ENCODE measurements at regions not wholly inside any gene's neighbourhood (a gene's known extent, or its start where the extent isn't known, plus 50 kb on each side); places are given as distances from the start of the nearest gene placed in this dataset.
A peak's percentile ranks its signal among the peaks of the same experiment; 100 is the strongest.
"Not testable (repeated sequence)": the region's sequence is repeated elsewhere in the genome, so short reads cannot be mapped to it uniquely, and the experiment has no call there.

DNA sequence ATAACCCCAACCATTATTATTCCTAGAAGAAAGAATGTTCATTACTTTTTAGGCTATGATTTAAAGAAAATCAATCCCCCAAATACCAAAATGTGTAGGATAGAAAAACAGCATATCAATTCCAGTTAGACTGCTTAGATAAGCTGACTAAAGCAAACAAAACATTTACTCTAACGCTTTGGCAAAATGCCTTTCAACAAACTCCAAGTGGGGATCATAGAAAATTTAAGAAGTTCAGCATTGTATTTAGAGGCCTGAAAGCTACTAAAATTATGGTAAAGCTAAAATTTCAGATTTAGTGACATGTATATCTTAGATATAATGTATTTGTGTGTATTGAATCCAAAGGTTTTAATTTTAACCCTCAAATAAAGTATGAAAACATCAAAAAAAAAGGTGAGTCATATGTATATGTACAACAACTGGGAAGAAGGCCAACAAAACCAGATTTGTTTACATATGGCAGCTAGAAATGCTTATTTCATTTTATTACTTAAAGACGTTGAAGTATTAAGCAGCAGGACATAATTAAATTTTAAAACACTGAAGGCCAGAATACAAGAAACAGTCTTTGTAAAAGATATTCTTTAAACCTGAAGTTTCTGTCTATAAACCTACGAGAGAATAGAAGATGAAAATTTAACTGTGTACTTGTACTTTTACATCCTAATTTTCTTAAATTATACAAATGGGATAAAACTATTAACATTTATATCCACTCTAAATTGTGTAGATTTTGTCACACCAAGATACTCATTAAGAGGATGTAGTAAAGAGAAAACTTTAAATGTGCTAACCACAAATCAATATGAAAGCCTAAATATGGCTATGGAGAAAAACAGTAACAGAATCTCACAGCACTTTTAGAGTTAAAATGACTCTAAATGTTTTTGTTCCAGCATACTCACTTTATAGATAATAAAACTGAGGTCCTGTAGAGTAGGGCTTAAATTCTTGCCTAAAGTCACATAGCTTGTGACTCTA is 71.4 kb downstream of the SLC41A2 start:
- CTCF ChIA-PET = interaction anchor here (1.1 to 3.0 kb wide), 2 partner anchors 505 to 686 kb away, joined by 3 to 13 read pairs; no protein-coding TSS in a partner anchor

DNA sequence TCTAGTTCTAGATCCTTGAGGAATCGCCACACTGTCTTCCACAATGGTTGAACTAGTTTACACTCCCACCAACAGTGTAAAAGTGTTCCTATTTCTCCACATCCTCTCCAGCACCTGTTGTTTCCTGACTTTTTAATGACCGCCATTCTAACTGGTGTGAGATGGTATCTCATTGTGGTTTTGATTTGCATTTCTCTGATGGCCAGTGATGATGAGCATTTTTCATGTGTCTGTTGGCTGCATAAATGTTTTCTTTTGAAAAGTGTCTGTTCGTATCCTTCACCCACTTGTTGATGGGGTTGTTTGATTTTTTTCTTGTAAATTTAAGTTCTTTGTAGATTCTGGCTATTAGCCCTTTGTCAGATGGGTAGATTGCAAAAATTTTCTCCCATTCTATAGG is 79.2 kb downstream of the SLC41A2 start:
- H3K9me3 Mint-ChIP-seq (ENCODE audit: unreplicated experiment) = peaks cover 16% of the 10 kb centered on the region
- H3K36me3 Mint-ChIP-seq (ENCODE audit: insufficient read depth, unreplicated experiment); BruUV-seq (replicated peaks); DNase-seq (ENCODE audit: unreplicated experiment); H3K4me3 Mint-ChIP-seq (ENCODE audit: unreplicated experiment); H3K27ac Mint-ChIP-seq (ENCODE audit: low read depth, unreplicated experiment); H3K4me1 Mint-ChIP-seq (ENCODE audit: insufficient read depth, unreplicated experiment); H3K27me3 Mint-ChIP-seq (ENCODE audit: insufficient read depth, unreplicated experiment); intact Hi-C loops (cut with micrococcal nuclease): not testable (repeated sequence)
- ChIA-PET CTCF (interaction anchor here (2.3 kb wide), 1 partner anchor 497 kb away, joined by 9 read pairs; no protein-coding TSS in a partner anchor), POLR2A (interaction anchor here (0.7 kb wide), 1 partner anchor 42 kb away, joined by 4 read pairs; no protein-coding TSS in a partner anchor)

More for the DNA sequence above, 71.4 kb downstream of the SLC41A2 start:
- no peaks in the 10 kb centered on the region for H3K27me3 Mint-ChIP-seq (ENCODE audit: insufficient read depth, unreplicated experiment)
- peak overlapping the region; percentile 54 for H3K27ac Mint-ChIP-seq (ENCODE audit: low read depth, unreplicated experiment)
- no TSS peak for BruUV-seq (replicated peaks)
- peaks cover 4% of the 10 kb centered on the region for H3K36me3 Mint-ChIP-seq (ENCODE audit: insufficient read depth, unreplicated experiment)
- POLR2A ChIA-PET = interaction anchor here (0.7 to 1.8 kb wide), 3 partner anchors 57 to 1297 kb away, joined by 3 to 8 read pairs (median 6); no protein-coding TSS in a partner anchor
- H3K4me1 Mint-ChIP-seq (ENCODE audit: insufficient read depth, unreplicated experiment) = no peaks in the 10 kb centered on the region
- H3K4me3 Mint-ChIP-seq (ENCODE audit: unreplicated experiment) = no peak overlapping the region
- peaks cover 1% of the 10 kb centered on the region for H3K9me3 Mint-ChIP-seq (ENCODE audit: unreplicated experiment)
- TF ChIP-seq, protein P1, sequence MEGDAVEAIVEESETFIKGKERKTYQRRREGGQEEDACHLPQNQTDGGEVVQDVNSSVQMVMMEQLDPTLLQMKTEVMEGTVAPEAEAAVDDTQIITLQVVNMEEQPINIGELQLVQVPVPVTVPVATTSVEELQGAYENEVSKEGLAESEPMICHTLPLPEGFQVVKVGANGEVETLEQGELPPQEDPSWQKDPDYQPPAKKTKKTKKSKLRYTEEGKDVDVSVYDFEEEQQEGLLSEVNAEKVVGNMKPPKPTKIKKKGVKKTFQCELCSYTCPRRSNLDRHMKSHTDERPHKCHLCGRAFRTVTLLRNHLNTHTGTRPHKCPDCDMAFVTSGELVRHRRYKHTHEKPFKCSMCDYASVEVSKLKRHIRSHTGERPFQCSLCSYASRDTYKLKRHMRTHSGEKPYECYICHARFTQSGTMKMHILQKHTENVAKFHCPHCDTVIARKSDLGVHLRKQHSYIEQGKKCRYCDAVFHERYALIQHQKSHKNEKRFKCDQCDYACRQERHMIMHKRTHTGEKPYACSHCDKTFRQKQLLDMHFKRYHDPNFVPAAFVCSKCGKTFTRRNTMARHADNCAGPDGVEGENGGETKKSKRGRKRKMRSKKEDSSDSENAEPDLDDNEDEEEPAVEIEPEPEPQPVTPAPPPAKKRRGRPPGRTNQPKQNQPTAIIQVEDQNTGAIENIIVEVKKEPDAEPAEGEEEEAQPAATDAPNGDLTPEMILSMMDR (IDR thresholded peaks at IDR 0.05; ENCODE audit: unreplicated experiment) = no peak
- peak; percentile 81 for DNase-seq (ENCODE audit: unreplicated experiment)
- intact Hi-C loops (cut with micrococcal nuclease) = no loop called here

DNA sequence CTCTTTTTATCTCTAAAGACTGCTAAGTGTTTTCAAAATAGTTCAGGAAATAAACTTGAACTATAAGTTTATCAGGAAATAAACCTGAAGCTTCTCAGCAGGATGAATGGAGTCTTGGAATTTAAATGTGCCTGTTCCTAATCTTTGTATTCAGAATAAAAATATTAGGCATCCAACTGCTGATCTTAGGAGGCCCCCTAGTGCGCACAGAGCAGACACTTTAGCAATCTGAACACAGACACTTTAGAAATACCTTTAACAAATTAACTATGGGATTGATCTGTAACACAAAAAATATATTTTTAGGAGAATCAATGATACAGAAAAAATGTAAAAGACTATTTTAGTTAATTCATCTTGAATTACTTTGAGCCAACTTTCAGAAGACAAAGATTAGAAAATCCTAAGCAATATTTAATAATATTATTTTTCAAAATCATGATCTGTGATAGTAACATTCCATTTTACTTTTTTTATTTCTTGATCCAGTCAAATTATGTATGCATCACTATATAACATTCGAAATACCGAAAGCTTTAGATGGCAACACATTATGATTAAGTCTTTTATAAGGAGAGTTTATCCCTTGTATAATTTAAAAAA is 80.9 kb downstream of the SLC41A2 start:
- TF ChIP-seq, protein P1 (IDR thresholded peaks at IDR 0.05; ENCODE audit: unreplicated experiment) = peak; percentile 54
- Mint-ChIP-seq H3K4me1 (ENCODE audit: insufficient read depth, unreplicated experiment) (no peaks in the 10 kb centered on the region), H3K27me3 (ENCODE audit: insufficient read depth, unreplicated experiment) (no peaks in the 10 kb centered on the region), H3K4me3 (ENCODE audit: unreplicated experiment) (no peak overlapping the region), H3K36me3 (ENCODE audit: insufficient read depth, unreplicated experiment) (no peaks in the 10 kb centered on the region), H3K9me3 (ENCODE audit: unreplicated experiment) (peaks cover 16% of the 10 kb centered on the region), H3K27ac (ENCODE audit: low read depth, unreplicated experiment) (no peak overlapping the region)
- DNase-seq (ENCODE audit: unreplicated experiment) = peak; percentile 40
- ChIA-PET CTCF (interaction anchor here (0.6 to 2.1 kb wide), 17 partner anchors 12 to 739 kb away, joined by 3 to 34 read pairs (median 3); partner anchors contain the start of gene NFYB), POLR2A (interaction anchor here (0.7 to 1.1 kb wide), 3 partner anchors 418 to 593 kb away, joined by 3 to 6 read pairs (median 4); no protein-coding TSS in a partner anchor)
- no TSS peak for BruUV-seq (replicated peaks)
- intact Hi-C loops (cut with micrococcal nuclease) = loop anchor here (1.0 to 2.0 kb wide), 4 partner anchors 176 to 676 kb away; partner anchors contain the start of gene CHST11

DNA sequence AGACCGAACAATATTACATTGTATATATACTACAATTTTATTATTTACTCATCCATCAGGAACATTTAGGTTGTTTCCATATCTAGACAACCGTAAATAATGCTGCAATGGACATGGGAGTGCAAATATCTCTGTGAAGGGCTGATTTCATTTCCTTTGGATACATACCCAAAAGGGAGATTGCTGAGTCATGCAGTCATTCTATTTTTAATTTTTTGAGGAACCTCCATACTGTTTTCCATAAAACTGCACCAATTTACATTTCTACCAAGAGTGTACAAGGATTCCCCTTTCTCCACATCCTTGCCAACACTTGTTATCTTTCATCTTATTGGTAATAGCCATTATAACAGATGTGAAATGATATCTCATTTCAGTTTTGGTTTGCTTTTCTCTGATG is 84.7 kb downstream of the SLC41A2 start:
- TF ChIP-seq, protein P1 (IDR thresholded peaks at IDR 0.05; ENCODE audit: unreplicated experiment) = no peak
- H3K4me3 Mint-ChIP-seq (ENCODE audit: unreplicated experiment) = no peak overlapping the region
- no peaks in the 10 kb centered on the region for H3K4me1 Mint-ChIP-seq (ENCODE audit: insufficient read depth, unreplicated experiment)
- peaks cover 7% of the 10 kb centered on the region for H3K9me3 Mint-ChIP-seq (ENCODE audit: unreplicated experiment)
- no TSS peak for BruUV-seq (replicated peaks)
- no peak overlapping the region for H3K27ac Mint-ChIP-seq (ENCODE audit: low read depth, unreplicated experiment)
- ChIA-PET POLR2A (no interaction called here), CTCF (interaction anchor here (0.6 to 0.8 kb wide), 2 partner anchors 413 to 492 kb away, joined by 3 read pairs; no protein-coding TSS in a partner anchor)
- H3K36me3 Mint-ChIP-seq (ENCODE audit: insufficient read depth, unreplicated experiment) = no peaks in the 10 kb centered on the region
- DNase-seq (ENCODE audit: unreplicated experiment) = no peak
- intact Hi-C loops (cut with micrococcal nuclease) = no loop called here
- no peaks in the 10 kb centered on the region for H3K27me3 Mint-ChIP-seq (ENCODE audit: insufficient read depth, unreplicated experiment)

All from MCF 10A (cell line).